ENCODE measurements at regions not wholly inside any gene's neighbourhood (a gene's known extent, or its start where the extent isn't known, plus 50 kb on each side); places are given as distances from the start of the nearest gene placed in this dataset.

DNA sequence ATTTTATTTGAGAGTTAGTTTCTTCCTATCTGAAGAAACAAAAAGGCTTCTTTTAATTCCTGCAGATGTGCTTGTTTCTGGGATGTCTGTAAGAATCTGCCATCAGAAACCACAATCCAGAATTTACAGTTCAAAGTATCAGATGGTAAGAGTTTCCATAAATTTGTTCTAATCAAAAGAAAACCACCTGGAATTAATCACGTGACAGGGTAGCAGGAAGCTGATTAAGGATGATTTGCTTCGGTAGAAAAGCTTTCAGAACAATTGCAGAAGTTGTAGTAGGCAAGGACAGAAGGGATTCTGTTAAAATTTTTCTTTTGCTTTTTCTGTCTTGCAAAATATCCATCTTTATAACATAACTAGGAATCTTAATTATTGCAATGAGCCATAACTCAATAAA is 1975.1 kb upstream of the AGA start:
- H2AFZ ChIP-seq (ENCODE audit: low read depth, low read length): no peak overlapping the region
- DNase-seq (no peak), ATAC-seq (ENCODE audit: insufficient read depth, low read depth) (no peak)
- TF ChIP-seq, protein P1, sequence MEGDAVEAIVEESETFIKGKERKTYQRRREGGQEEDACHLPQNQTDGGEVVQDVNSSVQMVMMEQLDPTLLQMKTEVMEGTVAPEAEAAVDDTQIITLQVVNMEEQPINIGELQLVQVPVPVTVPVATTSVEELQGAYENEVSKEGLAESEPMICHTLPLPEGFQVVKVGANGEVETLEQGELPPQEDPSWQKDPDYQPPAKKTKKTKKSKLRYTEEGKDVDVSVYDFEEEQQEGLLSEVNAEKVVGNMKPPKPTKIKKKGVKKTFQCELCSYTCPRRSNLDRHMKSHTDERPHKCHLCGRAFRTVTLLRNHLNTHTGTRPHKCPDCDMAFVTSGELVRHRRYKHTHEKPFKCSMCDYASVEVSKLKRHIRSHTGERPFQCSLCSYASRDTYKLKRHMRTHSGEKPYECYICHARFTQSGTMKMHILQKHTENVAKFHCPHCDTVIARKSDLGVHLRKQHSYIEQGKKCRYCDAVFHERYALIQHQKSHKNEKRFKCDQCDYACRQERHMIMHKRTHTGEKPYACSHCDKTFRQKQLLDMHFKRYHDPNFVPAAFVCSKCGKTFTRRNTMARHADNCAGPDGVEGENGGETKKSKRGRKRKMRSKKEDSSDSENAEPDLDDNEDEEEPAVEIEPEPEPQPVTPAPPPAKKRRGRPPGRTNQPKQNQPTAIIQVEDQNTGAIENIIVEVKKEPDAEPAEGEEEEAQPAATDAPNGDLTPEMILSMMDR (IDR thresholded peaks at IDR 0.05; ENCODE audit: borderline replicate concordance, extremely low read depth, low read length, poor library complexity, severe bottlenecking): no peak
- no peak for TF ChIP-seq EZH2 (IDR thresholded peaks at IDR 0.05; ENCODE audit: borderline replicate concordance, low read depth, low read length, severe bottlenecking)
- H3K79me2 ChIP-seq (ENCODE audit: insufficient read depth, low read length): no peaks in the 10 kb centered on the region
- H3K4me1 ChIP-seq (ENCODE audit: insufficient read depth, low read length): no peaks in the 10 kb centered on the region
- no peak overlapping the region for H3K4me2 ChIP-seq (ENCODE audit: insufficient read depth, low read length)
- no peaks in the 10 kb centered on the region for H3K36me3 ChIP-seq (ENCODE audit: insufficient read depth, low read length)
- no peaks in the 10 kb centered on the region for H3K9me3 ChIP-seq (ENCODE audit: insufficient read depth, low read length, severe bottlenecking)
- H3K9ac ChIP-seq (ENCODE audit: low read depth, low read length): no peak overlapping the region
- no peak overlapping the region for H3K27ac ChIP-seq (ENCODE audit: low read length)
- H3K27me3 ChIP-seq (ENCODE audit: insufficient read depth, low read length, poor library complexity): no peaks in the 10 kb centered on the region
- no peaks in the 10 kb centered on the region for H4K20me1 ChIP-seq (ENCODE audit: insufficient read depth, low read length)
- H3K4me3 ChIP-seq (ENCODE audit: low read depth in 1 of 2, low read length in 2 of 2): no peak overlapping the region

DNA sequence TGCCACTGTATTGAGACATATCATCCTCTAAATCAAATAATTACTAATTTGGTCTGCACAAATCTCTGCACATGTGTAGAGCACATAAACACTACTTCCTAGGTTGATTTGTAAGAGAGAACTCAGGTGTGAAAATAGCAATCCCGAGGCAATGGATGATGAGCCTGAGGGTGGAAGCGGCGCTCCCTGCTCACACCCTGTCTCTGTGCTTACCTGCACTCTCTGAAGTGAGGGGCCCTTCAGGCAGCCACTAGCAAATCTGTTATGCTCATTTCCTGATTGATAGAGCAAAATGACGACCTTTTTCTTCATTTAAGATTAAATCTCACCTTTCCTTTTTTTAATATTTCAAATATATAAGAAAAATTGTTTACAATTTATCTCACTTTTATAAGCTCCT is 1995.7 kb upstream of the AGA start:
- Histone ChIP-seq H3K4me3 (ENCODE audit: low read depth in 1 of 2, low read length in 2 of 2) (no peak overlapping the region), H3K79me2 (ENCODE audit: insufficient read depth, low read length) (no peaks in the 10 kb centered on the region), H3K4me1 (ENCODE audit: insufficient read depth, low read length) (no peaks in the 10 kb centered on the region), H3K9ac (ENCODE audit: low read depth, low read length) (no peak overlapping the region), H3K9me3 (ENCODE audit: insufficient read depth, low read length, severe bottlenecking) (no peaks in the 10 kb centered on the region), H3K27me3 (ENCODE audit: insufficient read depth, low read length, poor library complexity) (no peaks in the 10 kb centered on the region), H3K27ac (ENCODE audit: low read length) (no peak overlapping the region), H3K36me3 (ENCODE audit: insufficient read depth, low read length) (no peaks in the 10 kb centered on the region), H4K20me1 (ENCODE audit: insufficient read depth, low read length) (no peaks in the 10 kb centered on the region), H3K4me2 (ENCODE audit: insufficient read depth, low read length) (no peak overlapping the region), H2AFZ (ENCODE audit: low read depth, low read length) (no peak overlapping the region)
- no peak for DNase-seq
- TF ChIP-seq, protein P1 (IDR thresholded peaks at IDR 0.05; ENCODE audit: borderline replicate concordance, extremely low read depth, low read length, poor library complexity, severe bottlenecking): no peak
- TF ChIP-seq EZH2 (IDR thresholded peaks at IDR 0.05; ENCODE audit: borderline replicate concordance, low read depth, low read length, severe bottlenecking): no peak
- ATAC-seq (ENCODE audit: insufficient read depth, low read depth): no peak

DNA sequence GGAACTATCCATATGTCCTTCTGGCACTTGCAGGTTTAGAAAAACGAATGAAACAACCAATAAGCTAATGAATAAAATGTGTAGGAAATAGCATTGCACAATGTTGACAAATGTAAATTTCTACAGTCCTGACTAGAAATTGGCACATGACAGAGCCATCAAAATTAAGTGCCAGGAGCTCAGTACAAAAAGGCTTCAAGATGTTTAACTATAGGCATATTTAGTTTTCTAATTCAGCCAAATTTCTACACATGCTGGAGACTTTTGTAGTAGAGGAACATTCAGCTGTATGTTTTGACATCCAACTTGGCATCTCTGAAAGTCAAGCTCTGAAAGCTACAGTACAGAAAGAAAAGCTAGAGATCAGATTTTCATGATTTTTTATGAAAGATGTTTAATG is 1999.4 kb upstream of the AGA start:
- Histone ChIP-seq H3K9ac (ENCODE audit: low read depth, low read length) (no peak overlapping the region), H3K79me2 (ENCODE audit: insufficient read depth, low read length) (no peaks in the 10 kb centered on the region), H3K4me2 (ENCODE audit: insufficient read depth, low read length) (no peak overlapping the region), H3K36me3 (ENCODE audit: insufficient read depth, low read length) (no peaks in the 10 kb centered on the region), H3K27me3 (ENCODE audit: insufficient read depth, low read length, poor library complexity) (no peaks in the 10 kb centered on the region), H3K4me3 (ENCODE audit: low read depth in 1 of 2, low read length in 2 of 2) (no peak overlapping the region), H2AFZ (ENCODE audit: low read depth, low read length) (no peak overlapping the region), H3K4me1 (ENCODE audit: insufficient read depth, low read length) (no peaks in the 10 kb centered on the region), H4K20me1 (ENCODE audit: insufficient read depth, low read length) (no peaks in the 10 kb centered on the region), H3K27ac (ENCODE audit: low read length) (no peak overlapping the region), H3K9me3 (ENCODE audit: insufficient read depth, low read length, severe bottlenecking) (no peaks in the 10 kb centered on the region)
- ATAC-seq (ENCODE audit: insufficient read depth, low read depth): no peak
- no peak for DNase-seq
- no peak for TF ChIP-seq EZH2 (IDR thresholded peaks at IDR 0.05; ENCODE audit: borderline replicate concordance, low read depth, low read length, severe bottlenecking)
- TF ChIP-seq, protein P1 (IDR thresholded peaks at IDR 0.05; ENCODE audit: borderline replicate concordance, extremely low read depth, low read length, poor library complexity, severe bottlenecking): no peak

DNA sequence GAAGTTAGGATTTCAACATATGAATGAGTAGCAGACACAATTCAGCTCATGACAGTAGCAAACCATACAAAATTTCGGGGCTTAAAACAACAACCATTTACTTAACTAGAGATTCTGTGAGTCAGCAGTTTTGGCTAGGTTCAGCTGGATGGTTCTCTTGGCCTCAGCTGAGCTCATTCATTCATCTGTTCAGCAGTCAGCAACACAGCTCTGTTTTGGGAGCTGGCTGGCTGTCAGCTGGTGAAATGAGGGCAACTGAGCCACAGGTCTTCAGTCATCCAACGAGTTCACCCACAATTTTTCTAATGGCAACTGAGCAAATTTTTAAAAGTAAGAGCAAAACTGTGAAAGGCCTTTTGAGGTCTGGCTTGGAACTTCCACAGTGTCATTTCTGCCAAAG is 2005.1 kb upstream of the AGA start:
- no peak overlapping the region for H2AFZ ChIP-seq (ENCODE audit: low read depth, low read length)
- no peaks in the 10 kb centered on the region for H3K4me1 ChIP-seq (ENCODE audit: insufficient read depth, low read length)
- no peak overlapping the region for H3K27ac ChIP-seq (ENCODE audit: low read length)
- no peak overlapping the region for H3K4me2 ChIP-seq (ENCODE audit: insufficient read depth, low read length)
- TF ChIP-seq EZH2 (IDR thresholded peaks at IDR 0.05; ENCODE audit: borderline replicate concordance, low read depth, low read length, severe bottlenecking): no peak
- TF ChIP-seq, protein P1 (IDR thresholded peaks at IDR 0.05; ENCODE audit: borderline replicate concordance, extremely low read depth, low read length, poor library complexity, severe bottlenecking): no peak
- no peak overlapping the region for H3K9ac ChIP-seq (ENCODE audit: low read depth, low read length)
- no peak overlapping the region for H3K4me3 ChIP-seq (ENCODE audit: low read depth in 1 of 2, low read length in 2 of 2)
- ATAC-seq (ENCODE audit: insufficient read depth, low read depth) (no peak), DNase-seq (no peak)
- no peaks in the 10 kb centered on the region for H3K9me3 ChIP-seq (ENCODE audit: insufficient read depth, low read length, severe bottlenecking)
- no peaks in the 10 kb centered on the region for H3K79me2 ChIP-seq (ENCODE audit: insufficient read depth, low read length)
- no peaks in the 10 kb centered on the region for H4K20me1 ChIP-seq (ENCODE audit: insufficient read depth, low read length)
- H3K27me3 ChIP-seq (ENCODE audit: insufficient read depth, low read length, poor library complexity): no peaks in the 10 kb centered on the region
- H3K36me3 ChIP-seq (ENCODE audit: insufficient read depth, low read length): no peaks in the 10 kb centered on the region
